Adrenal gland (tissue), 5 donors: ENCODE measurements at regions not wholly inside any gene's neighbourhood (a gene's known extent, or its start where the extent isn't known, plus 50 kb on each side); places are given as distances from the start of the nearest gene placed in this dataset.

Experiments used
- POLR2A ChIP-seq, 2 donors: fragments of 450-650 bp; IDR thresholded peaks; one replicate each; pipeline ENCODE4 v1.6.1; 2017; ENCODE audit warnings: antibody characterized with exemption in 2 of 2, mild to moderate bottlenecking in 2 of 2, moderate library complexity in 1 of 2
- TF ChIP-seq, protein P1 (sequence below), 6 experiments: fragments of 450-650 bp in 4 of 6; fragments of 200-600 bp in 2 of 6; sonication (generic) in 1 of 6; IDR thresholded peaks; 1 replicate in 5 of 6; 2 replicates in 1 of 6; pipeline versions ENCODE4 v1.5.1 to v1.8.0; 2016 to 2021; ENCODE audit warnings: antibody characterized with exemption in 6 of 6, mild to moderate bottlenecking in 2 of 6, moderate library complexity in 1 of 6
- donor health status: DM: no; HTN: no; CAD: no.

GRCh38 chr4:28709891-28710290, 1849.2 kb downstream of the STIM2 start:
- TF ChIP-seq, protein P1, sequence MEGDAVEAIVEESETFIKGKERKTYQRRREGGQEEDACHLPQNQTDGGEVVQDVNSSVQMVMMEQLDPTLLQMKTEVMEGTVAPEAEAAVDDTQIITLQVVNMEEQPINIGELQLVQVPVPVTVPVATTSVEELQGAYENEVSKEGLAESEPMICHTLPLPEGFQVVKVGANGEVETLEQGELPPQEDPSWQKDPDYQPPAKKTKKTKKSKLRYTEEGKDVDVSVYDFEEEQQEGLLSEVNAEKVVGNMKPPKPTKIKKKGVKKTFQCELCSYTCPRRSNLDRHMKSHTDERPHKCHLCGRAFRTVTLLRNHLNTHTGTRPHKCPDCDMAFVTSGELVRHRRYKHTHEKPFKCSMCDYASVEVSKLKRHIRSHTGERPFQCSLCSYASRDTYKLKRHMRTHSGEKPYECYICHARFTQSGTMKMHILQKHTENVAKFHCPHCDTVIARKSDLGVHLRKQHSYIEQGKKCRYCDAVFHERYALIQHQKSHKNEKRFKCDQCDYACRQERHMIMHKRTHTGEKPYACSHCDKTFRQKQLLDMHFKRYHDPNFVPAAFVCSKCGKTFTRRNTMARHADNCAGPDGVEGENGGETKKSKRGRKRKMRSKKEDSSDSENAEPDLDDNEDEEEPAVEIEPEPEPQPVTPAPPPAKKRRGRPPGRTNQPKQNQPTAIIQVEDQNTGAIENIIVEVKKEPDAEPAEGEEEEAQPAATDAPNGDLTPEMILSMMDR (IDR thresholded peaks at IDR 0.05) = no peak
- TF ChIP-seq POLR2A (IDR thresholded peaks at IDR 0.05) = no peak
